ENCODE measurements at regions not wholly inside any gene's neighbourhood (a gene's known extent, or its start where the extent isn't known, plus 50 kb on each side); places are given as distances from the start of the nearest gene placed in this dataset.

DNA sequence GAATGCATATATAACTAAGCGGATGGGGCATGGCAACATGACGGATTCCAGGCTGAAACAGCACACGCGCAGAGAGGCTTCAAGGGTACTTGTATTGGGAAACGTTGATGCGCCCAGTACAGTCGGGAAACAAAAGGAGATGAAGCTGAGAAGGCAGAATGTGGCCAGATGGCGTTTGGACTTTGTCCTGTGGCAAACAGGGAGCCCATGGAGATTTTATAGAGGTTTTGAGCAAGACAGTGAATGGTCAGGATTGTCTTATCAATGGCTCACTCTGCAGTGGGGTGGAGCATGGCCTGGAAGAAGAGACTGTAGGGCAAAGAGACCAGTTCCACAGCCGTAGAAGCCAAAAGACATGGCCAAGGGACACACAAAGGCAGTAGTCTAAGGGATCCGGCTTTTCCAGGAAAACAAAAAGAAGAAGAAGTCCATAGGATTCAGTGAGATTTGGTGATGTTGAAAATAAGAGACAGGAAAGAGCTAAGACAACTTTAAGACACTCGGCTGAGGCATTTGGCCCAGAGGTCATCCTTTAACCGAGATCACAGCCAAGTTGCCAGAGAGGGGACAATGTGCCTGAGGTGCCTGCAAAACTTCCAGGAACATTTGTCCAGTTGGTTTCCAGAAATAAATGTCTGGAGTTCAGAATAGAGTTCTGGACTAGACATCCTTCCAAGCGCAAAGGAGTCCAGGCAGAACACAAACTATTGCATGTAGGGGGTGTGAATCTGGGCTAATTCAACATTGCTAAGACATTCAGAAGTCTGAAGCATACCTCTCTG, 123.0 kb upstream of the RREB1 start:
- H3K4me2 ChIP-seq: no peak overlapping the region
- no peaks in the 10 kb centered on the region for H3K9me2 ChIP-seq
- ChIA-PET CTCF (no interaction called here), POLR2A (no interaction called here)
- no peaks in the 10 kb centered on the region for H3K36me3 ChIP-seq (replicated peaks in 1 of 2; ENCODE audit: control insufficient read depth in 1 of 2, insufficient read depth in 2 of 2, low read length in 1 of 2)
- no peak overlapping the region for H3K27ac ChIP-seq (ENCODE audit: low read depth in 2 of 2, low read length in 1 of 2)
- H3K79me2 ChIP-seq (ENCODE audit: insufficient read depth): no peaks in the 10 kb centered on the region
- no peaks in the 10 kb centered on the region for H3K27me3 ChIP-seq (ENCODE audit: insufficient read depth)
- H3K9ac ChIP-seq: no peak overlapping the region
- TF ChIP-seq NFIC (IDR thresholded peaks at IDR 0.05; ENCODE audit: borderline replicate concordance) (no peak), CHD2 (IDR thresholded peaks at IDR 0.05; ENCODE audit: low read length, partially characterized antibody) (no peak), JUND (IDR thresholded peaks at IDR 0.05) (no peak), MXI1 (IDR thresholded peaks at IDR 0.05; ENCODE audit: low read depth, low read length) (no peak), POLR2AphosphoS5 (IDR thresholded peaks at IDR 0.05; ENCODE audit: low read depth, low read length) (no peak), ELF1 (IDR thresholded peaks at IDR 0.05) (no peak), SMC3 (IDR thresholded peaks at IDR 0.05; ENCODE audit: low read depth, low read length) (no peak), RXRA (IDR thresholded peaks at IDR 0.05; ENCODE audit: borderline replicate concordance, low read depth) (no peak), EZH2phosphoT487 (IDR thresholded peaks at IDR 0.05; ENCODE audit: borderline replicate concordance, low read depth) (no peak), GATA2 (CRISPR knock-in tag; IDR thresholded peaks at IDR 0.05) (no peak), YY1 (IDR thresholded peaks at IDR 0.05; ENCODE audit: low read depth) (no peak), TEAD4 (IDR thresholded peaks at IDR 0.05; ENCODE audit: borderline replicate concordance, insufficient read depth) (no peak), RCOR1 (IDR thresholded peaks at IDR 0.05; ENCODE audit: low read length) (no peak), SIN3A (IDR thresholded peaks at IDR 0.05; ENCODE audit: borderline replicate concordance, low read depth, low read length) (no peak), EP300 (IDR thresholded peaks at IDR 0.05; ENCODE audit: borderline replicate concordance in 1 of 2, low read depth in 1 of 2, low read length in 1 of 2) (no peak), TCF12 (IDR thresholded peaks at IDR 0.05) (no peak)
- TF ChIP-seq, protein P1, sequence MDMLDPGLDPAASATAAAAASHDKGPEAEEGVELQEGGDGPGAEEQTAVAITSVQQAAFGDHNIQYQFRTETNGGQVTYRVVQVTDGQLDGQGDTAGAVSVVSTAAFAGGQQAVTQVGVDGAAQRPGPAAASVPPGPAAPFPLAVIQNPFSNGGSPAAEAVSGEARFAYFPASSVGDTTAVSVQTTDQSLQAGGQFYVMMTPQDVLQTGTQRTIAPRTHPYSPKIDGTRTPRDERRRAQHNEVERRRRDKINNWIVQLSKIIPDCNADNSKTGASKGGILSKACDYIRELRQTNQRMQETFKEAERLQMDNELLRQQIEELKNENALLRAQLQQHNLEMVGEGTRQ (IDR thresholded peaks at IDR 0.05; ENCODE audit: borderline replicate concordance, low read depth, low read length): no peak
- TF ChIP-seq, protein P2, sequence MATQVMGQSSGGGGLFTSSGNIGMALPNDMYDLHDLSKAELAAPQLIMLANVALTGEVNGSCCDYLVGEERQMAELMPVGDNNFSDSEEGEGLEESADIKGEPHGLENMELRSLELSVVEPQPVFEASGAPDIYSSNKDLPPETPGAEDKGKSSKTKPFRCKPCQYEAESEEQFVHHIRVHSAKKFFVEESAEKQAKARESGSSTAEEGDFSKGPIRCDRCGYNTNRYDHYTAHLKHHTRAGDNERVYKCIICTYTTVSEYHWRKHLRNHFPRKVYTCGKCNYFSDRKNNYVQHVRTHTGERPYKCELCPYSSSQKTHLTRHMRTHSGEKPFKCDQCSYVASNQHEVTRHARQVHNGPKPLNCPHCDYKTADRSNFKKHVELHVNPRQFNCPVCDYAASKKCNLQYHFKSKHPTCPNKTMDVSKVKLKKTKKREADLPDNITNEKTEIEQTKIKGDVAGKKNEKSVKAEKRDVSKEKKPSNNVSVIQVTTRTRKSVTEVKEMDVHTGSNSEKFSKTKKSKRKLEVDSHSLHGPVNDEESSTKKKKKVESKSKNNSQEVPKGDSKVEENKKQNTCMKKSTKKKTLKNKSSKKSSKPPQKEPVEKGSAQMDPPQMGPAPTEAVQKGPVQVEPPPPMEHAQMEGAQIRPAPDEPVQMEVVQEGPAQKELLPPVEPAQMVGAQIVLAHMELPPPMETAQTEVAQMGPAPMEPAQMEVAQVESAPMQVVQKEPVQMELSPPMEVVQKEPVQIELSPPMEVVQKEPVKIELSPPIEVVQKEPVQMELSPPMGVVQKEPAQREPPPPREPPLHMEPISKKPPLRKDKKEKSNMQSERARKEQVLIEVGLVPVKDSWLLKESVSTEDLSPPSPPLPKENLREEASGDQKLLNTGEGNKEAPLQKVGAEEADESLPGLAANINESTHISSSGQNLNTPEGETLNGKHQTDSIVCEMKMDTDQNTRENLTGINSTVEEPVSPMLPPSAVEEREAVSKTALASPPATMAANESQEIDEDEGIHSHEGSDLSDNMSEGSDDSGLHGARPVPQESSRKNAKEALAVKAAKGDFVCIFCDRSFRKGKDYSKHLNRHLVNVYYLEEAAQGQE (IDR thresholded peaks at IDR 0.05; ENCODE audit: low read depth, low read length): no peak
- TF ChIP-seq, protein P3, sequence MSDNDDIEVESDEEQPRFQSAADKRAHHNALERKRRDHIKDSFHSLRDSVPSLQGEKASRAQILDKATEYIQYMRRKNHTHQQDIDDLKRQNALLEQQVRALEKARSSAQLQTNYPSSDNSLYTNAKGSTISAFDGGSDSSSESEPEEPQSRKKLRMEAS (IDR thresholded peaks at IDR 0.05; ENCODE audit: low read depth): no peak
- TF ChIP-seq, protein P4, sequence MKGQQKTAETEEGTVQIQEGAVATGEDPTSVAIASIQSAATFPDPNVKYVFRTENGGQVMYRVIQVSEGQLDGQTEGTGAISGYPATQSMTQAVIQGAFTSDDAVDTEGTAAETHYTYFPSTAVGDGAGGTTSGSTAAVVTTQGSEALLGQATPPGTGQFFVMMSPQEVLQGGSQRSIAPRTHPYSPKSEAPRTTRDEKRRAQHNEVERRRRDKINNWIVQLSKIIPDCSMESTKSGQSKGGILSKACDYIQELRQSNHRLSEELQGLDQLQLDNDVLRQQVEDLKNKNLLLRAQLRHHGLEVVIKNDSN (IDR thresholded peaks at IDR 0.05; ENCODE audit: borderline replicate concordance, low read depth): no peak
- DNase-seq: no peak
- 64% methylated on average over 13 of the region's 13 CpGs for WGBS (ENCODE audit: low lambda C conversion rate)
- H2AFZ ChIP-seq (ENCODE audit: low read depth): no peak overlapping the region
- no peaks in the 10 kb centered on the region for H3F3A ChIP-seq (replicated peaks; ENCODE audit: insufficient read depth)
- no peaks in the 10 kb centered on the region for H3K4me1 ChIP-seq (ENCODE audit: control insufficient read depth in 1 of 2, insufficient read depth in 2 of 2, low read depth in 1 of 2, low read length in 1 of 2)
- no peaks in the 10 kb centered on the region for H4K20me1 ChIP-seq (ENCODE audit: insufficient read depth)
- no peaks in the 10 kb centered on the region for H3K9me3 ChIP-seq
- H3K4me3 ChIP-seq (ENCODE audit: low read depth in 2 of 2, low read length in 1 of 2): no peak overlapping the region

Measured in SK-N-SH (cell line).